ENCODE measurements at regions not wholly inside any gene's neighbourhood (a gene's known extent, or its start where the extent isn't known, plus 50 kb on each side); places are given as distances from the start of the nearest gene placed in this dataset.

- TF ChIP-seq POLR2A (IDR thresholded peaks at IDR 0.05), result no peak
- TF ChIP-seq CTCF (IDR thresholded peaks at IDR 0.05), result no peak
These were observed 418.0 kb downstream of the TMEM182 start for GRCh38 chr2:103179798-103180197.

Measured in heart left ventricle (tissue), 13 donors.